GM21447 (cell line): ENCODE measurements at regions not wholly inside any gene's neighbourhood (a gene's known extent, or its start where the extent isn't known, plus 50 kb on each side); places are given as distances from the start of the nearest gene placed in this dataset.
A peak's percentile ranks its signal among the peaks of the same experiment; 100 is the strongest.

Experiments used
- ATAC-seq: cut with Tn5 transposase; IDR thresholded peaks from one replicate; pipeline ENCODE4 v1.9.1; 2021; ENCODE audit not compliant: unreplicated experiment

GRCh38 chr14:61623927-61624326 is 71.4 kb upstream of the HIF1A start:
- ATAC-seq: no peak

- ATAC-seq: no peak
These were observed 70.1 kb upstream of the HIF1A start for GRCh38 chr14:61625165-61625564.

- ATAC-seq: no peak
These were observed 67.7 kb upstream of the HIF1A start for GRCh38 chr14:61627612-61628011.

GRCh38 chr14:61628016-61628725 is 67.1 kb upstream of the HIF1A start:
- no peak for ATAC-seq

GRCh38 chr14:61630399-61631044 is 64.8 kb upstream of the HIF1A start:
- no peak for ATAC-seq

- no peak for ATAC-seq
These were observed 64.1 kb upstream of the HIF1A start for GRCh38 chr14:61631045-61631687.

GRCh38 chr14:61632401-61632800 is 62.9 kb upstream of the HIF1A start:
- ATAC-seq: no peak

- no peak for ATAC-seq
These were observed 62.5 kb upstream of the HIF1A start for GRCh38 chr14:61632807-61633206.

- ATAC-seq: no peak
These were observed 59.0 kb upstream of the HIF1A start for GRCh38 chr14:61636291-61636690.

GRCh38 chr14:61636779-61637178 is 58.5 kb upstream of the HIF1A start:
- ATAC-seq: no peak

GRCh38 chr14:61638595-61639387 is 56.5 kb upstream of the HIF1A start:
- ATAC-seq: no peak

- ATAC-seq: no peak
These were observed 54.9 kb upstream of the HIF1A start for GRCh38 chr14:61640158-61641136.

GRCh38 chr14:61641914-61642613 is 53.2 kb upstream of the HIF1A start:
- ATAC-seq: no peak

- ATAC-seq: no peak
These were observed 52.7 kb upstream of the HIF1A start for GRCh38 chr14:61642614-61642982.

- no peak for ATAC-seq
These were observed 51.8 kb upstream of the HIF1A start for GRCh38 chr14:61643555-61643954.

GRCh38 chr14:61644175-61644574 is 51.1 kb upstream of the HIF1A start:
- no peak for ATAC-seq

- ATAC-seq: peak; percentile 97
These were observed 50.5 kb upstream of the HIF1A start for GRCh38 chr14:61644834-61645233.

GRCh38 chr14:61645247-61645646 is 50.1 kb upstream of the HIF1A start:
- no peak for ATAC-seq
